Liver (tissue), 8 donors: ENCODE measurements at regions not wholly inside any gene's neighbourhood (a gene's known extent, or its start where the extent isn't known, plus 50 kb on each side); places are given as distances from the start of the nearest gene placed in this dataset.

Experiments used
- DNase-seq: peaks from one replicate; pipeline ENCODE4 v3.0.0-alpha.2; 2017; ENCODE audit warnings: low spot score
- H3K27ac ChIP-seq, 2 donors: one replicate each; pipeline ENCODE4 v1.7.0; 2013; ENCODE audit warnings: inconsistent platforms in 2 of 2, low read length in 2 of 2, control low read depth in 1 of 2, low read depth in 1 of 2, mild to moderate bottlenecking in 1 of 2
- H3K27me3 ChIP-seq, 4 donors: one replicate each; pipeline versions ENCODE4 v1.6.1 to v1.7.0; 2013; ENCODE audit warnings: low read length in 3 of 4, inconsistent platforms in 1 of 4, mild to moderate bottlenecking in 1 of 4, moderate library complexity in 1 of 4; ENCODE audit not compliant: control insufficient read depth in 4 of 4, insufficient read depth in 4 of 4
- H3K36me3 ChIP-seq, 4 donors: one replicate each; pipeline versions ENCODE4 v1.6.1 to v1.7.0; 2013; ENCODE audit warnings: low read length in 3 of 4, mild to moderate bottlenecking in 3 of 4, low read depth in 1 of 4, moderate library complexity in 1 of 4; ENCODE audit not compliant: control insufficient read depth in 4 of 4, insufficient read depth in 3 of 4
- H3K4me1 ChIP-seq, 4 donors: one replicate each; pipeline versions ENCODE4 v1.6.1 to v1.7.0; 2013; ENCODE audit warnings: low read length in 3 of 4, mild to moderate bottlenecking in 3 of 4, moderate library complexity in 1 of 4; ENCODE audit not compliant: control insufficient read depth in 4 of 4, insufficient read depth in 4 of 4
- H3K4me3 ChIP-seq, 3 donors: one replicate each; pipeline versions ENCODE4 v1.6.1 to v1.7.0; 2013; ENCODE audit warnings: low read length in 3 of 3, control low read depth in 1 of 3, low read depth in 1 of 3, mild to moderate bottlenecking in 1 of 3
- H3K9ac ChIP-seq, 2 donors: one replicate each; pipeline ENCODE4 v1.7.0; 2013; ENCODE audit warnings: low read length in 2 of 2, mild to moderate bottlenecking in 2 of 2, moderate library complexity in 2 of 2, control low read depth in 1 of 2, low read depth in 1 of 2
- H3K9me3 ChIP-seq, 4 donors: one replicate each; pipeline versions ENCODE4 v1.6.1 to v1.7.0; 2013; ENCODE audit warnings: low read length in 3 of 4; ENCODE audit not compliant: control insufficient read depth in 4 of 4
- ATF3 ChIP-seq: IDR thresholded peaks from 2 replicates; pipeline ENCODE4 v1.6.1; 2016; ENCODE audit warnings: antibody characterized with exemption
- CTCF ChIP-seq: fragments of 150-350 bp; IDR thresholded peaks from 2 replicates; pipeline ENCODE4 v1.5.1; 2017; ENCODE audit warnings: improper control_type of control experiment, low read depth, low read length; ENCODE audit not compliant: missing input control
- FOXA1 ChIP-seq: IDR thresholded peaks from 2 replicates; pipeline ENCODE4 v1.6.1; 2016; ENCODE audit warnings: antibody characterized with exemption
- FOXA2 ChIP-seq: IDR thresholded peaks from 2 replicates; pipeline ENCODE4 v1.6.1; 2016; ENCODE audit warnings: antibody characterized with exemption
- GABPA ChIP-seq, 2 donors: IDR thresholded peaks in 1 of 2; conservative IDR thresholded peaks in 1 of 2; 2 replicates each; pipeline ENCODE4 v1.6.1; 2016; ENCODE audit warnings: antibody characterized with exemption in 2 of 2, mild to moderate bottlenecking in 1 of 2, moderate library complexity in 1 of 2
- HNF4A ChIP-seq, 2 donors: conservative IDR thresholded peaks; 2 replicates each; pipeline ENCODE4 v1.6.1; 2016; ENCODE audit warnings: antibody characterized with exemption in 2 of 2, mild to moderate bottlenecking in 2 of 2
- HNF4G ChIP-seq: IDR thresholded peaks from 2 replicates; pipeline ENCODE4 v1.6.1; 2016; ENCODE audit warnings: antibody characterized with exemption
- JUND ChIP-seq, 2 donors: IDR thresholded peaks; 2 replicates each; pipeline ENCODE4 v1.6.1; 2016; ENCODE audit warnings: antibody characterized with exemption in 2 of 2
- MAX ChIP-seq: IDR thresholded peaks from 2 replicates; pipeline ENCODE4 v1.6.1; 2016; ENCODE audit warnings: antibody characterized with exemption
- NR2F2 ChIP-seq: IDR thresholded peaks from 2 replicates; pipeline ENCODE4 v1.6.1; 2016; ENCODE audit warnings: antibody characterized with exemption
- RAD21 ChIP-seq, 2 donors: IDR thresholded peaks; 2 replicates each; pipeline ENCODE4 v1.6.1; 2016; ENCODE audit warnings: antibody characterized with exemption in 2 of 2, mild to moderate bottlenecking in 2 of 2
- RXRA ChIP-seq, 2 donors: IDR thresholded peaks; 2 replicates each; pipeline ENCODE4 v1.6.1; 2017 to 2018; ENCODE audit warnings: antibody characterized with exemption in 2 of 2, mild to moderate bottlenecking in 1 of 2
- SP1 ChIP-seq: IDR thresholded peaks from 2 replicates; pipeline ENCODE4 v1.6.1; 2018; ENCODE audit warnings: antibody characterized with exemption, mild to moderate bottlenecking
- TAF1 ChIP-seq: conservative IDR thresholded peaks from 2 replicates; pipeline ENCODE4 v1.6.1; 2016; ENCODE audit warnings: antibody characterized with exemption, mild to moderate bottlenecking
- YY1 ChIP-seq: IDR thresholded peaks from 2 replicates; pipeline ENCODE4 v1.6.1; 2016; ENCODE audit warnings: antibody characterized with exemption, mild to moderate bottlenecking
- ZBTB33 ChIP-seq: IDR thresholded peaks from 2 replicates; pipeline ENCODE4 v1.6.1; 2016; ENCODE audit warnings: antibody characterized with exemption
- WGBS: extraction: QIAGEN DNeasy Blood & Tissue Kit; methylation state at CpG from one replicate; pipeline ENCODE4 v1.1.7; 2013; 5-methylcytosine and 5-hydroxymethylcytosine counted together
- TF ChIP-seq, protein P1 (sequence below): IDR thresholded peaks from 2 replicates; pipeline ENCODE4 v1.6.1; 2016; ENCODE audit warnings: antibody characterized with exemption, mild to moderate bottlenecking
- donor health status: healthy.
- donor health status: healthy.
- donor health status: healthy.
- donor health status: healthy.
- donor health status: healthy.

- DNase-seq, result no peak
- H3K4me3 ChIP-seq, result no peak overlapping the region
- H3K4me1 ChIP-seq, result no peaks in the 10 kb centered on the region
- no peaks in the 10 kb centered on the region for H3K9me3 ChIP-seq
- H3K27ac ChIP-seq, result no peak overlapping the region
- TF ChIP-seq, protein P1, sequence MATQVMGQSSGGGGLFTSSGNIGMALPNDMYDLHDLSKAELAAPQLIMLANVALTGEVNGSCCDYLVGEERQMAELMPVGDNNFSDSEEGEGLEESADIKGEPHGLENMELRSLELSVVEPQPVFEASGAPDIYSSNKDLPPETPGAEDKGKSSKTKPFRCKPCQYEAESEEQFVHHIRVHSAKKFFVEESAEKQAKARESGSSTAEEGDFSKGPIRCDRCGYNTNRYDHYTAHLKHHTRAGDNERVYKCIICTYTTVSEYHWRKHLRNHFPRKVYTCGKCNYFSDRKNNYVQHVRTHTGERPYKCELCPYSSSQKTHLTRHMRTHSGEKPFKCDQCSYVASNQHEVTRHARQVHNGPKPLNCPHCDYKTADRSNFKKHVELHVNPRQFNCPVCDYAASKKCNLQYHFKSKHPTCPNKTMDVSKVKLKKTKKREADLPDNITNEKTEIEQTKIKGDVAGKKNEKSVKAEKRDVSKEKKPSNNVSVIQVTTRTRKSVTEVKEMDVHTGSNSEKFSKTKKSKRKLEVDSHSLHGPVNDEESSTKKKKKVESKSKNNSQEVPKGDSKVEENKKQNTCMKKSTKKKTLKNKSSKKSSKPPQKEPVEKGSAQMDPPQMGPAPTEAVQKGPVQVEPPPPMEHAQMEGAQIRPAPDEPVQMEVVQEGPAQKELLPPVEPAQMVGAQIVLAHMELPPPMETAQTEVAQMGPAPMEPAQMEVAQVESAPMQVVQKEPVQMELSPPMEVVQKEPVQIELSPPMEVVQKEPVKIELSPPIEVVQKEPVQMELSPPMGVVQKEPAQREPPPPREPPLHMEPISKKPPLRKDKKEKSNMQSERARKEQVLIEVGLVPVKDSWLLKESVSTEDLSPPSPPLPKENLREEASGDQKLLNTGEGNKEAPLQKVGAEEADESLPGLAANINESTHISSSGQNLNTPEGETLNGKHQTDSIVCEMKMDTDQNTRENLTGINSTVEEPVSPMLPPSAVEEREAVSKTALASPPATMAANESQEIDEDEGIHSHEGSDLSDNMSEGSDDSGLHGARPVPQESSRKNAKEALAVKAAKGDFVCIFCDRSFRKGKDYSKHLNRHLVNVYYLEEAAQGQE, result no peak
- TF ChIP-seq ZBTB33, result no peak
- TF ChIP-seq CTCF, result no peak
- no peak for TF ChIP-seq HNF4G
- H3K36me3 ChIP-seq, result no peaks in the 10 kb centered on the region
- WGBS, result 77% methylated on average over 4 of the region's 4 CpGs
- H3K27me3 ChIP-seq, result no peaks in the 10 kb centered on the region
- H3K9ac ChIP-seq, result no peak overlapping the region
Observed at GRCh38 chr1:218665221-218665620, 320.1 kb downstream of the TGFB2 start.

- no peak for TF ChIP-seq FOXA2
- TF ChIP-seq HNF4A (conservative IDR thresholded peaks at IDR 0.05), result no peak
- TF ChIP-seq ATF3, result no peak
- TF ChIP-seq JUND (IDR thresholded peaks at IDR 0.05), result no peak
- TF ChIP-seq RAD21 (IDR thresholded peaks at IDR 0.05), result no peak
- no peak for TF ChIP-seq FOXA1
- no peak for TF ChIP-seq YY1
- no peak for TF ChIP-seq SP1
- TF ChIP-seq NR2F2, result no peak
- TF ChIP-seq MAX, result no peak
- no peak for TF ChIP-seq CTCF
- TF ChIP-seq RXRA (IDR thresholded peaks at IDR 0.05), result no peak
- TF ChIP-seq, protein P1, result no peak
- no peak for TF ChIP-seq GABPA (IDR thresholded peaks at IDR 0.05 in 1 of 2, conservative IDR thresholded peaks at IDR 0.05 in 1 of 2)
- TF ChIP-seq ZBTB33, result no peak
- no peak for TF ChIP-seq TAF1
- Histone ChIP-seq H3K4me3 (no peak overlapping the region), H3K27ac (no peak overlapping the region), H3K36me3 (no peaks in the 10 kb centered on the region), H3K9me3 (no peaks in the 10 kb centered on the region), H3K9ac (no peak overlapping the region), H3K4me1 (no peaks in the 10 kb centered on the region), H3K27me3 (no peaks in the 10 kb centered on the region)
- DNase-seq, result no peak
Observed at GRCh38 chr1:218666263-218666662, 321.1 kb downstream of the TGFB2 start.
